Esophagus muscularis mucosa (tissue), 3 donors: ENCODE measurements at regions not wholly inside any gene's neighbourhood (a gene's known extent, or its start where the extent isn't known, plus 50 kb on each side); places are given as distances from the start of the nearest gene placed in this dataset.

Experiments
- CTCF ChIP-seq, 3 experiments: fragments of 200-600 bp in 2 of 3; fragments of 450-650 bp in 1 of 3; sonication (generic) in 2 of 3; IDR thresholded peaks; one replicate each; pipeline ENCODE4 v1.5.1; 2017 to 2019; ENCODE audit warnings: antibody characterized with exemption in 3 of 3, mild to moderate bottlenecking in 2 of 3, moderate library complexity in 1 of 3
- POLR2AphosphoS5 ChIP-seq, 2 donors: sonication (generic); formaldehyde crosslinking; IDR thresholded peaks; one replicate each; pipeline ENCODE4 v1.6.1; 2017; ENCODE audit warnings: antibody characterized with exemption in 2 of 2

GRCh38 chr5:161157925-161158324 is 305.9 kb upstream of the ATP10B start:
- TF ChIP-seq CTCF (IDR thresholded peaks at IDR 0.05) = no peak
- TF ChIP-seq POLR2AphosphoS5 (IDR thresholded peaks at IDR 0.05) = no peak
